Panc1 (cell line): ENCODE measurements at regions not wholly inside any gene's neighbourhood (a gene's known extent, or its start where the extent isn't known, plus 50 kb on each side); places are given as distances from the start of the nearest gene placed in this dataset.

Experiments used
- ATAC-seq: fragments of 200-7000 bp; cut with Tn5 transposase; 2 replicates; pipeline ENCODE4 v1.9.1; 2020; ENCODE audit warnings: mild to moderate bottlenecking, moderate library complexity
- BruUV-seq: library from RNA; stranded (reverse); fragments of 400-500 nt; replicated peaks from 2 replicates; lab custom pipeline; 2021; lab: Mats Ljungman, UMichigan
- CTCF ChIA-PET: fragments of 300-600 bp; sonication (Branson Sonifier 250); formaldehyde crosslinking; loops from one replicate; lab custom pipeline; 2022; ENCODE audit warnings: antibody characterized with exemption; lab: Charles Lee
- POLR2A ChIA-PET: fragments of 300-600 bp; sonication (Branson Sonifier 250); formaldehyde crosslinking; loops from one replicate; lab custom pipeline; 2022; ENCODE audit warnings: antibody characterized with exemption; lab: Charles Lee
- DNase-seq: peaks from one replicate; pipeline ENCODE4 v3.0.0-alpha.2; 2010; ENCODE audit warnings: low read depth, low spot score
- H3K27ac ChIP-seq: 2 replicates; pipeline ENCODE4 v1.5.1; 2011; ENCODE audit warnings: mild to moderate bottlenecking, low read length, inconsistent platforms
- H3K27me3 ChIP-seq: fragments of 200-500 bp; sonication (Bioruptor generic); 2 replicates; pipeline ENCODE4 v1.6.0; 2014; ENCODE audit warnings: low read length, inconsistent platforms; ENCODE audit not compliant: control insufficient read depth, insufficient read depth
- H3K36me3 ChIP-seq: fragments of 200-500 bp; sonication (Bioruptor generic); 2 replicates; pipeline ENCODE4 v1.5.1; 2014; ENCODE audit warnings: inconsistent platforms, mild to moderate bottlenecking, low read length, moderate library complexity; ENCODE audit not compliant: control insufficient read depth, insufficient read depth
- H3K4me1 ChIP-seq: 2 replicates; pipeline ENCODE4 v1.5.1; 2011; ENCODE audit warnings: inconsistent platforms, mild to moderate bottlenecking, low read length, moderate library complexity; ENCODE audit not compliant: control insufficient read depth, insufficient read depth
- H3K4me3 ChIP-seq, 2 experiments: 2 replicates each; pipeline ENCODE4 v1.5.1; 2011 to 2012; ENCODE audit warnings: low read depth in 2 of 2, low read length in 2 of 2, mild to moderate bottlenecking in 2 of 2, inconsistent platforms in 1 of 2, moderate library complexity in 1 of 2
- H3K9me3 ChIP-seq: fragments of 200-500 bp; sonication (Bioruptor generic); 2 replicates; pipeline ENCODE4 v1.5.1; 2014; ENCODE audit warnings: low read depth, mild to moderate bottlenecking, inconsistent platforms, low read length, moderate library complexity; ENCODE audit not compliant: control insufficient read depth, insufficient read depth
- POLR2AphosphoS5 ChIP-seq: IDR thresholded peaks from 2 replicates; pipeline ENCODE4 v1.6.1; 2012; ENCODE audit warnings: mild to moderate bottlenecking, low read depth, low read length, moderate library complexity
- REST ChIP-seq, 2 experiments: IDR thresholded peaks; 2 replicates each; pipeline ENCODE4 v1.6.1; 2011 to 2012; ENCODE audit warnings: low read depth in 2 of 2, control low read depth in 1 of 2, low read length in 1 of 2, mild to moderate bottlenecking in 1 of 2, moderate library complexity in 1 of 2; ENCODE audit not compliant: insufficient read depth in 1 of 2
- SIN3A ChIP-seq: IDR thresholded peaks from 2 replicates; pipeline ENCODE4 v1.6.1; 2012; ENCODE audit warnings: low read depth, mild to moderate bottlenecking, low read length, moderate library complexity, borderline replicate concordance; ENCODE audit not compliant: insufficient read depth
- TCF7L2 ChIP-seq: IDR thresholded peaks from 2 replicates; pipeline ENCODE4 v1.6.1; 2011; ENCODE audit warnings: mild to moderate bottlenecking, low read depth, low read length, inconsistent platforms
- in situ Hi-C: cut with HindIII; loops from 2 replicates; pipeline ENCODE4 v1.10.0; 2016; ENCODE audit warnings: low sequenced_read_pairs, low pct_unique_long_range_greater_than_20kb
- intact Hi-C: fragments of 100-400 bp; cut with micrococcal nuclease; formaldehyde crosslinking; loops from one replicate; pipeline ENCODE4 v1.10.0; 2022; ENCODE audit not compliant: unreplicated experiment
- TF ChIP-seq, protein P1 (sequence below): fragments of 450-650 bp; IDR thresholded peaks from 2 replicates; pipeline ENCODE4 v1.5.1; 2017; ENCODE audit warnings: mild to moderate bottlenecking

GRCh38 chr14:26132061-26132645, 465.7 kb downstream of the NOVA1 start:
- Histone ChIP-seq H3K4me3 (no peak overlapping the region), H3K36me3 (no peaks in the 10 kb centered on the region), H3K4me1 (no peaks in the 10 kb centered on the region), H3K9me3 (no peaks in the 10 kb centered on the region), H3K27me3 (no peaks in the 10 kb centered on the region), H3K27ac (no peak overlapping the region)
- in situ Hi-C loops = no loop called here
- BruUV-seq = no TSS peak
- TF ChIP-seq TCF7L2 (no peak), SIN3A (no peak), REST (IDR thresholded peaks at IDR 0.05; ENCODE audit: insufficient read depth in 1 of 2, low read depth in 2 of 2, low read length in 1 of 2) (no peak)
- ChIA-PET CTCF (no interaction called here), POLR2A (no interaction called here)
- intact Hi-C loops = no loop called here
- no peak for DNase-seq
- no peak for ATAC-seq

- intact Hi-C loops (no loop called here), in situ Hi-C loops (no loop called here)
- no TSS peak for BruUV-seq
- no peak for DNase-seq
- no peak overlapping the region for H3K27ac ChIP-seq
- ChIA-PET CTCF (no interaction called here), POLR2A (no interaction called here)
- TF ChIP-seq, protein P1, sequence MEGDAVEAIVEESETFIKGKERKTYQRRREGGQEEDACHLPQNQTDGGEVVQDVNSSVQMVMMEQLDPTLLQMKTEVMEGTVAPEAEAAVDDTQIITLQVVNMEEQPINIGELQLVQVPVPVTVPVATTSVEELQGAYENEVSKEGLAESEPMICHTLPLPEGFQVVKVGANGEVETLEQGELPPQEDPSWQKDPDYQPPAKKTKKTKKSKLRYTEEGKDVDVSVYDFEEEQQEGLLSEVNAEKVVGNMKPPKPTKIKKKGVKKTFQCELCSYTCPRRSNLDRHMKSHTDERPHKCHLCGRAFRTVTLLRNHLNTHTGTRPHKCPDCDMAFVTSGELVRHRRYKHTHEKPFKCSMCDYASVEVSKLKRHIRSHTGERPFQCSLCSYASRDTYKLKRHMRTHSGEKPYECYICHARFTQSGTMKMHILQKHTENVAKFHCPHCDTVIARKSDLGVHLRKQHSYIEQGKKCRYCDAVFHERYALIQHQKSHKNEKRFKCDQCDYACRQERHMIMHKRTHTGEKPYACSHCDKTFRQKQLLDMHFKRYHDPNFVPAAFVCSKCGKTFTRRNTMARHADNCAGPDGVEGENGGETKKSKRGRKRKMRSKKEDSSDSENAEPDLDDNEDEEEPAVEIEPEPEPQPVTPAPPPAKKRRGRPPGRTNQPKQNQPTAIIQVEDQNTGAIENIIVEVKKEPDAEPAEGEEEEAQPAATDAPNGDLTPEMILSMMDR = no peak
- TF ChIP-seq TCF7L2 (no peak), POLR2AphosphoS5 (no peak), SIN3A (no peak), REST (IDR thresholded peaks at IDR 0.05; ENCODE audit: insufficient read depth in 1 of 2, low read depth in 2 of 2, low read length in 1 of 2) (no peak)
- no peaks in the 10 kb centered on the region for H3K4me1 ChIP-seq
- no peaks in the 10 kb centered on the region for H3K9me3 ChIP-seq
- H3K27me3 ChIP-seq = no peaks in the 10 kb centered on the region
- ATAC-seq = no peak
- no peak overlapping the region for H3K4me3 ChIP-seq
- no peaks in the 10 kb centered on the region for H3K36me3 ChIP-seq
Observed at GRCh38 chr14:26130690-26131089, 467.1 kb downstream of the NOVA1 start.
